ENCODE measurements at regions not wholly inside any gene's neighbourhood (a gene's known extent, or its start where the extent isn't known, plus 50 kb on each side); places are given as distances from the start of the nearest gene placed in this dataset.

- peak; percentile 42 to 88 (median 76) for DNase-seq
- TF ChIP-seq, protein P1, sequence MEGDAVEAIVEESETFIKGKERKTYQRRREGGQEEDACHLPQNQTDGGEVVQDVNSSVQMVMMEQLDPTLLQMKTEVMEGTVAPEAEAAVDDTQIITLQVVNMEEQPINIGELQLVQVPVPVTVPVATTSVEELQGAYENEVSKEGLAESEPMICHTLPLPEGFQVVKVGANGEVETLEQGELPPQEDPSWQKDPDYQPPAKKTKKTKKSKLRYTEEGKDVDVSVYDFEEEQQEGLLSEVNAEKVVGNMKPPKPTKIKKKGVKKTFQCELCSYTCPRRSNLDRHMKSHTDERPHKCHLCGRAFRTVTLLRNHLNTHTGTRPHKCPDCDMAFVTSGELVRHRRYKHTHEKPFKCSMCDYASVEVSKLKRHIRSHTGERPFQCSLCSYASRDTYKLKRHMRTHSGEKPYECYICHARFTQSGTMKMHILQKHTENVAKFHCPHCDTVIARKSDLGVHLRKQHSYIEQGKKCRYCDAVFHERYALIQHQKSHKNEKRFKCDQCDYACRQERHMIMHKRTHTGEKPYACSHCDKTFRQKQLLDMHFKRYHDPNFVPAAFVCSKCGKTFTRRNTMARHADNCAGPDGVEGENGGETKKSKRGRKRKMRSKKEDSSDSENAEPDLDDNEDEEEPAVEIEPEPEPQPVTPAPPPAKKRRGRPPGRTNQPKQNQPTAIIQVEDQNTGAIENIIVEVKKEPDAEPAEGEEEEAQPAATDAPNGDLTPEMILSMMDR (IDR thresholded peaks at IDR 0.05): peak in 1 of 6 experiments; percentile 17
- no peak for TF ChIP-seq POLR2A (IDR thresholded peaks at IDR 0.05)
- Histone ChIP-seq H3K9me3 (replicated peaks in 1 of 3) (no peaks in the 10 kb centered on the region), H3K4me1 (replicated peaks in 1 of 2) (peaks cover 0 to 15% of the 10 kb centered on the region in 2 donors), H3K36me3 (replicated peaks in 1 of 2) (no peaks in the 10 kb centered on the region), H3K27me3 (no peaks in the 10 kb centered on the region), H3K4me3 (peak overlapping the region in 1 of 4 donors; percentile 5), H3K27ac (peak overlapping the region; percentile 3 to 69 (median 51))
- 25 to 31% (median 29%) methylated on average over 11 of the region's 11 CpGs for WGBS, 4 donors
- intact Hi-C loops (cut with DNase I): no loop called here
Observed at GRCh38 chr3:193794002-193794881, 201.2 kb downstream of the OPA1 start.

DNA sequence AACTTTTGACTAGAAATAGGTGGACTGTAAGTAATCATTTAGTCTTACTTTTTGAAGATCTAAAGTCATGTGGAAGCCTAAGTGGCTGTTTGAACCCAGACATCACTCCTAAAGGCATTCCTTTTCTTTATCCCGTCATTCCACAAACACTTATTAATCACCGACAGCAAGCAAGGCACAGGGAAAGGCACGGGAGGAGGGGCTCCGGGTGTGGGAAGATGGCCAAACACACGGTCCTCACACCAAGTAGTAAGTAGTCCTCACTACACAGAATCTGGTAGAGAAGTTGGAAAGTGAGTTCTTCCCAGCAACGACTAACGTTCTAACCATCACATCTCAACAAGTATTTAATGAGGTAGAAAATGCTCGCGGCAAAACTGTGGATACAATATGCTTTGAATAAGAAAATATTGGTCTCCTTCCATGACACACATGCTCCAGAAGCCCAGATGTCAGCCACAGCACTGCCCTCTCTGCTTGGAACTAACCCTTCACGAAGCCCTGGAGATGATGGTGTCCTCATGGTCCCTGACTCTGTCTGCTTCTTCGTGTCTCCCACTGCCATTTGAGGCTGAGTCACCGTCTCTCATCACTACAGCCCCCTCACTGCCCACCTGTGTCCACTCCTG is 202.2 kb downstream of the OPA1 start:
- TF ChIP-seq, protein P1 (IDR thresholded peaks at IDR 0.05): no peak
- no peak for TF ChIP-seq POLR2A (IDR thresholded peaks at IDR 0.05)
- H3K4me3 ChIP-seq: no peak overlapping the region
- WGBS, 4 donors: 75 to 84% (median 77%) methylated on average over 12 of the region's 12 CpGs
- H3K27me3 ChIP-seq: no peaks in the 10 kb centered on the region
- peak overlapping the region in 2 of 5 donors; percentile 63 to 69 for H3K27ac ChIP-seq
- intact Hi-C loops (cut with DNase I): no loop called here
- H3K4me1 ChIP-seq (replicated peaks in 1 of 2): peaks cover 0 to 15% of the 10 kb centered on the region in 2 donors
- H3K9me3 ChIP-seq (replicated peaks in 1 of 3): no peaks in the 10 kb centered on the region
- H3K36me3 ChIP-seq (replicated peaks in 1 of 2): no peaks in the 10 kb centered on the region
- DNase-seq: peak in 1 of 7 donors; percentile 42

DNA sequence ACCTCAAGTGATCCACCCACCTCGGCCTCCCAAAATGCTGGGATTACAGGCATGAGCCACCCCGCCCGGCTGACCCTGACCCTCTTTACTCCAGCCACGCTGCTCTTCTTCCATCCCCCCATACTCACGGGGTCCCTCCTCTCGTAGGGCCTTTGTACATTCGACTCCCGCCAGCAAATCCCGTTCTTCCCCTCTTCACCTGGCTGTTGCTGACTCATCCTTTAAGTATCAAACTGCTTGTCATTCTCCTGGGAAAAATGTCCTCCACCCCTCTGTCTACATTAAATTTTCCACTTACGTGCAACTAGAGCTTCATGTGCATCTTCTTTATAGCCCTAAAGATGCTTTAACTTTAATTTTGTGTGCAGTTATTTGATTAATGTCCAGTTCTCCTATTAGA is 203.1 kb downstream of the OPA1 start:
- peak in 1 of 7 donors; percentile 33 for DNase-seq
- H3K4me1 ChIP-seq (replicated peaks in 1 of 2): peaks cover 0 to 15% of the 10 kb centered on the region in 2 donors
- no peaks in the 10 kb centered on the region for H3K27me3 ChIP-seq
- H3K36me3 ChIP-seq (replicated peaks in 1 of 2): no peaks in the 10 kb centered on the region
- H3K9me3 ChIP-seq (replicated peaks in 1 of 3): no peaks in the 10 kb centered on the region
- no peak overlapping the region for H3K27ac ChIP-seq
- no peak overlapping the region for H3K4me3 ChIP-seq
- 91 to 96% (median 91%) methylated on average over 10 of the region's 10 CpGs for WGBS, 4 donors
- intact Hi-C loops (cut with DNase I): no loop called here
- no peak for TF ChIP-seq POLR2A (IDR thresholded peaks at IDR 0.05)
- TF ChIP-seq, protein P1 (IDR thresholded peaks at IDR 0.05): no peak

DNA sequence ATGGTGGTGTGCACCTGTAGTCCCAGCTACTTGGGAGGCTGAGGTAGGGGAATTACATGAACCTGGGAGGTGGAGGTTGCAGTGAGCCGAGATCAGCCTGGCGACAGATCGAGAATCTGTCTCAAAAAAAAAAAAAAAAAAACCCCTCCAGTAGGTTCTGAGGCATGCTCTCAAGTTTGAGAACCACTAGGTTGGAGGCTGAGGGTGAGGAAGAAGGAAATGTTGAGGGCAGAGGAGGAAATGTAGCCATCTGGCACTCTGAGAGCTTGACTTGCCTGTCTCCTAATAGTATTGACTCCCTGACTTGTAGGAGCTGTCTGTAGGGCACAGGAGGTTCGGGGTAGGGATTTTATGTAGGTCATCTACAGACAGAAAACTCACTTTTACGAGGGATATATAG is 204.6 kb downstream of the OPA1 start:
- 83 to 89% (median 88%) methylated on average over 5 of the region's 5 CpGs for WGBS, 4 donors
- Histone ChIP-seq H3K9me3 (replicated peaks in 1 of 3) (no peaks in the 10 kb centered on the region), H3K4me3 (no peak overlapping the region), H3K4me1 (replicated peaks in 1 of 2) (peaks cover 0 to 15% of the 10 kb centered on the region in 2 donors), H3K27me3 (no peaks in the 10 kb centered on the region), H3K36me3 (replicated peaks in 1 of 2) (no peaks in the 10 kb centered on the region), H3K27ac (no peak overlapping the region)
- intact Hi-C loops (cut with DNase I): no loop called here
- peak in 1 of 7 donors; percentile 4 for DNase-seq
- TF ChIP-seq POLR2A (IDR thresholded peaks at IDR 0.05): no peak
- TF ChIP-seq, protein P1 (IDR thresholded peaks at IDR 0.05): no peak

Data from adrenal gland (tissue), 9 donors.